ENCODE measurements at regions not wholly inside any gene's neighbourhood (a gene's known extent, or its start where the extent isn't known, plus 50 kb on each side); places are given as distances from the start of the nearest gene placed in this dataset.

DNA sequence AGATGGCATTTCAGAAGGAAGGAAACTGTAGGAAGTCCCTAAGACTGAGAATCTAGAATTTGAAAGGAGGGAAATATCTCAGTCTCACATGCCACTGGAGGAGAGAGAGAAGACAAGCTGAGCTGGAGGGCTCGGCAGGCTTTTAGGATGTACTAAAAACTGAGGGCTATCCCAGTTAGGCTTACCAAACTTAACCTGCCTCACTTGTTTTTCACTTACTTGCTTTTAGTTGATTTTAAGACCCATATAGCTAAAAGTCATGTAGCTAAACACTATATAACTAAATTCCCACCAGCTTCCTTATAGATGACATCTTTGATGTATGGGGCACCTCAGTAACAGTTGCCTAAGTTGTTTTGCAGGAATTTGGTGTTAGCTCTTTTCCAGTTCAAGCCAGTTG is 288.0 kb downstream of the DOK5 start:
- H3K14ac ChIP-seq (ENCODE audit: insufficient read depth, low read length): no peak overlapping the region
- Mint-ChIP-seq H3K9me3 (peaks cover 0 to 5% of the 10 kb centered on the region in 2 experiments; a peak in 3 of 5 replicates), H3K27ac (no peak overlapping the region; a peak in 1 of 7 replicates)

More for the DNA sequence above, 288.0 kb downstream of the DOK5 start:
- H2BK20ac ChIP-seq (ENCODE audit: low read depth, low read length, poor library complexity, severe bottlenecking): no peak overlapping the region
- no peak overlapping the region for H2BK120ac ChIP-seq (ENCODE audit: low read depth, low read length, poor library complexity, severe bottlenecking)
- H3K18ac ChIP-seq (ENCODE audit: insufficient read length, low read depth, low read length): no peak overlapping the region
- Mint-ChIP-seq H3K27me3 (ENCODE audit: low read depth) (no peaks in the 10 kb centered on the region; the same call in 1 of the 2 replicates), H3K36me3 (ENCODE audit: insufficient read depth in 1 of 3, low read depth in 3 of 3) (peaks cover 0 to 3% (median 0%) of the 10 kb centered on the region in 3 experiments; a peak in 1 of 7 replicates), H3K4me3 (no peak overlapping the region), H3K4me1 (no peaks in the 10 kb centered on the region)
- H3K56ac ChIP-seq (ENCODE audit: insufficient read length, low read depth, low read length): no peak overlapping the region
- H3K4me1 ChIP-seq (ENCODE audit: insufficient read depth, low read length): no peaks in the 10 kb centered on the region
- no peaks in the 10 kb centered on the region for H3K79me2 ChIP-seq (ENCODE audit: insufficient read depth, low read length)
- H4K91ac ChIP-seq (ENCODE audit: insufficient read length, low read depth, low read length): no peak overlapping the region
- H3K4ac ChIP-seq (ENCODE audit: low read depth, low read length): no peak overlapping the region
- no peak overlapping the region for H3K27ac ChIP-seq (ENCODE audit: insufficient read length, low read depth, low read length)
- no peak overlapping the region for H3K4me2 ChIP-seq (ENCODE audit: insufficient read depth, insufficient read length, low read length)
- TF ChIP-seq, protein P1, sequence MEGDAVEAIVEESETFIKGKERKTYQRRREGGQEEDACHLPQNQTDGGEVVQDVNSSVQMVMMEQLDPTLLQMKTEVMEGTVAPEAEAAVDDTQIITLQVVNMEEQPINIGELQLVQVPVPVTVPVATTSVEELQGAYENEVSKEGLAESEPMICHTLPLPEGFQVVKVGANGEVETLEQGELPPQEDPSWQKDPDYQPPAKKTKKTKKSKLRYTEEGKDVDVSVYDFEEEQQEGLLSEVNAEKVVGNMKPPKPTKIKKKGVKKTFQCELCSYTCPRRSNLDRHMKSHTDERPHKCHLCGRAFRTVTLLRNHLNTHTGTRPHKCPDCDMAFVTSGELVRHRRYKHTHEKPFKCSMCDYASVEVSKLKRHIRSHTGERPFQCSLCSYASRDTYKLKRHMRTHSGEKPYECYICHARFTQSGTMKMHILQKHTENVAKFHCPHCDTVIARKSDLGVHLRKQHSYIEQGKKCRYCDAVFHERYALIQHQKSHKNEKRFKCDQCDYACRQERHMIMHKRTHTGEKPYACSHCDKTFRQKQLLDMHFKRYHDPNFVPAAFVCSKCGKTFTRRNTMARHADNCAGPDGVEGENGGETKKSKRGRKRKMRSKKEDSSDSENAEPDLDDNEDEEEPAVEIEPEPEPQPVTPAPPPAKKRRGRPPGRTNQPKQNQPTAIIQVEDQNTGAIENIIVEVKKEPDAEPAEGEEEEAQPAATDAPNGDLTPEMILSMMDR (conservative IDR thresholded peaks at IDR 0.05): no peak
- H2AK5ac ChIP-seq (ENCODE audit: insufficient read length, low read length): no peak overlapping the region
- H2AFZ ChIP-seq (ENCODE audit: low read length): no peak overlapping the region
- no peak overlapping the region for H2BK5ac ChIP-seq (ENCODE audit: insufficient read length, low read length)
- H3K9me3 ChIP-seq (ENCODE audit: control insufficient read depth, low read depth, low read length): no peaks in the 10 kb centered on the region
- H4K5ac ChIP-seq (ENCODE audit: insufficient read length, low read depth, low read length): no peak overlapping the region
- no peaks in the 10 kb centered on the region for H4K20me1 ChIP-seq (ENCODE audit: control insufficient read depth, insufficient read depth, insufficient read length)
- no peak for DNase-seq
- WGBS (ENCODE audit: extremely low coverage, insufficient read length, low lambda C conversion rate): no CpG with 5 or more reads among the region's 1 CpG
- H3K23ac ChIP-seq (ENCODE audit: insufficient read length, low read depth, low read length): no peak overlapping the region
- no peaks in the 10 kb centered on the region for H3K23me2 ChIP-seq (ENCODE audit: insufficient read length, low read depth, low read length, poor library complexity, severe bottlenecking)
- no peaks in the 10 kb centered on the region for H3K27me3 ChIP-seq (ENCODE audit: insufficient read depth, low read length)
- H3K9ac ChIP-seq (ENCODE audit: extremely low read depth, insufficient read length, low read length): no peak overlapping the region
- H4K8ac ChIP-seq (replicated peaks; ENCODE audit: insufficient read length, low read depth, low read length): no peak overlapping the region
- no peak overlapping the region for H3T11ph ChIP-seq (ENCODE audit: low read length)
- H2BK12ac ChIP-seq (ENCODE audit: insufficient read length, low read depth, low read length): no peak overlapping the region
- H2BK15ac ChIP-seq (ENCODE audit: low read depth, low read length): no peak overlapping the region
- no peaks in the 10 kb centered on the region for H3K79me1 ChIP-seq (ENCODE audit: insufficient read depth, low read depth, low read length, poor library complexity, severe bottlenecking)

Measured in H9 (cell line).